Thyroid gland (tissue), 4 donors: ENCODE measurements at regions not wholly inside any gene's neighbourhood (a gene's known extent, or its start where the extent isn't known, plus 50 kb on each side); places are given as distances from the start of the nearest gene placed in this dataset.

Experiments used
- DNase-seq, 2 donors: peaks; one replicate each; pipeline ENCODE4 v3.0.0-alpha.2; 2019
- H3K27ac ChIP-seq, 3 donors: fragments of 200-600 bp; sonication (generic); 1 replicate in 2 of 3; 2 replicates in 1 of 3; pipeline ENCODE4 v1.5.1; 2016 to 2019; ENCODE audit warnings: mild to moderate bottlenecking in 1 of 3, moderate library complexity in 1 of 3
- H3K27me3 ChIP-seq: fragments of 200-600 bp; sonication (generic); one replicate; pipeline ENCODE4 v1.5.1; 2019
- H3K36me3 ChIP-seq, 2 donors: fragments of 200-600 bp; sonication (generic); one replicate each; pipeline ENCODE4 v1.5.1; 2016 to 2019
- H3K4me1 ChIP-seq, 2 donors: fragments of 200-600 bp; sonication (generic); one replicate each; pipeline ENCODE4 v1.5.1; 2017 to 2019
- H3K4me3 ChIP-seq, 3 donors: fragments of 200-600 bp; sonication (generic); replicated peaks in 1 of 3; 1 replicate in 2 of 3; 2 replicates in 1 of 3; pipeline ENCODE4 v1.5.1; 2016; ENCODE audit warnings: mild to moderate bottlenecking in 1 of 3
- H3K9me3 ChIP-seq: fragments of 200-600 bp; sonication (generic); one replicate; pipeline ENCODE4 v1.5.1; 2017
- CTCF ChIP-seq, 6 experiments: fragments of 200-600 bp in 3 of 6; fragments of 450-650 bp in 3 of 6; sonication (generic) in 3 of 6; IDR thresholded peaks; one replicate each; pipeline ENCODE4 v1.5.1; 2016 to 2019; ENCODE audit warnings: antibody characterized with exemption in 6 of 6, mild to moderate bottlenecking in 2 of 6, inconsistent platforms in 1 of 6, moderate library complexity in 1 of 6
- POLR2A ChIP-seq, 2 donors: fragments of 450-650 bp; IDR thresholded peaks; one replicate each; pipeline ENCODE4 v1.6.1; 2017; ENCODE audit warnings: antibody characterized with exemption in 2 of 2, mild to moderate bottlenecking in 2 of 2, moderate library complexity in 1 of 2
- WGBS, 2 donors: methylation state at CpG; one replicate each; pipeline ENCODE4 v1.1.5; 2017; 5-methylcytosine and 5-hydroxymethylcytosine counted together
- intact Hi-C: fragments of 100-400 bp; cut with DNase I; formaldehyde crosslinking; loops from one replicate; pipeline ENCODE4 v1.15.1; 2023

GRCh38 chr4:152159773-152160172 is 376.1 kb downstream of the FBXW7 start:
- intact Hi-C loops, result no loop called here
- 76 to 89% methylated on average over 2 of the region's 2 CpGs for WGBS, 2 donors
- H3K27ac ChIP-seq, result no peak overlapping the region
- no peak overlapping the region for H3K4me3 ChIP-seq
- no peaks in the 10 kb centered on the region for H3K4me1 ChIP-seq
- no peaks in the 10 kb centered on the region for H3K36me3 ChIP-seq
- no peaks in the 10 kb centered on the region for H3K27me3 ChIP-seq
- no peaks in the 10 kb centered on the region for H3K9me3 ChIP-seq
- no peak for DNase-seq
- no peak for TF ChIP-seq POLR2A (IDR thresholded peaks at IDR 0.05)
- no peak for TF ChIP-seq CTCF (IDR thresholded peaks at IDR 0.05)

GRCh38 chr4:152158225-152158624 is 377.7 kb downstream of the FBXW7 start:
- no peak overlapping the region for H3K27ac ChIP-seq
- DNase-seq, result no peak
- no peaks in the 10 kb centered on the region for H3K9me3 ChIP-seq
- H3K27me3 ChIP-seq, result no peaks in the 10 kb centered on the region
- no peaks in the 10 kb centered on the region for H3K36me3 ChIP-seq
- no peak for TF ChIP-seq POLR2A (IDR thresholded peaks at IDR 0.05)
- TF ChIP-seq CTCF (IDR thresholded peaks at IDR 0.05), result no peak
- WGBS, 2 donors, result 63 to 67% methylated on average over 2 of the region's 2 CpGs
- no peak overlapping the region for H3K4me3 ChIP-seq
- no peaks in the 10 kb centered on the region for H3K4me1 ChIP-seq
- intact Hi-C loops, result no loop called here

GRCh38 chr4:152157629-152158028 is 378.3 kb downstream of the FBXW7 start:
- Histone ChIP-seq H3K9me3 (no peaks in the 10 kb centered on the region), H3K4me3 (no peak overlapping the region), H3K36me3 (no peaks in the 10 kb centered on the region), H3K4me1 (no peaks in the 10 kb centered on the region), H3K27me3 (no peaks in the 10 kb centered on the region), H3K27ac (no peak overlapping the region)
- 83 to 91% methylated on average over 5 of the region's 5 CpGs for WGBS, 2 donors
- DNase-seq, result no peak
- TF ChIP-seq CTCF (IDR thresholded peaks at IDR 0.05) (no peak), POLR2A (IDR thresholded peaks at IDR 0.05) (no peak)
- intact Hi-C loops, result no loop called here

GRCh38 chr4:152156442-152156841 is 379.4 kb downstream of the FBXW7 start:
- no peaks in the 10 kb centered on the region for H3K36me3 ChIP-seq
- TF ChIP-seq POLR2A (IDR thresholded peaks at IDR 0.05) (no peak), CTCF (IDR thresholded peaks at IDR 0.05) (no peak)
- H3K27me3 ChIP-seq, result no peaks in the 10 kb centered on the region
- no peak overlapping the region for H3K4me3 ChIP-seq
- 72 to 76% methylated on average over 6 of the region's 6 CpGs for WGBS, 2 donors
- H3K9me3 ChIP-seq, result no peaks in the 10 kb centered on the region
- DNase-seq, result no peak
- H3K27ac ChIP-seq, result no peak overlapping the region
- intact Hi-C loops, result no loop called here
- no peaks in the 10 kb centered on the region for H3K4me1 ChIP-seq

GRCh38 chr4:152155070-152155469 is 380.8 kb downstream of the FBXW7 start:
- H3K9me3 ChIP-seq, result no peaks in the 10 kb centered on the region
- 86 to 95% methylated on average over 3 of the region's 3 CpGs for WGBS, 2 donors
- no peaks in the 10 kb centered on the region for H3K4me1 ChIP-seq
- H3K36me3 ChIP-seq, result no peaks in the 10 kb centered on the region
- TF ChIP-seq CTCF (IDR thresholded peaks at IDR 0.05), result no peak
- no peak for TF ChIP-seq POLR2A (IDR thresholded peaks at IDR 0.05)
- intact Hi-C loops, result no loop called here
- H3K27ac ChIP-seq, result no peak overlapping the region
- no peak for DNase-seq
- no peaks in the 10 kb centered on the region for H3K27me3 ChIP-seq
- no peak overlapping the region for H3K4me3 ChIP-seq
